ENCODE measurements at regions not wholly inside any gene's neighbourhood (a gene's known extent, or its start where the extent isn't known, plus 50 kb on each side); places are given as distances from the start of the nearest gene placed in this dataset.

DNA sequence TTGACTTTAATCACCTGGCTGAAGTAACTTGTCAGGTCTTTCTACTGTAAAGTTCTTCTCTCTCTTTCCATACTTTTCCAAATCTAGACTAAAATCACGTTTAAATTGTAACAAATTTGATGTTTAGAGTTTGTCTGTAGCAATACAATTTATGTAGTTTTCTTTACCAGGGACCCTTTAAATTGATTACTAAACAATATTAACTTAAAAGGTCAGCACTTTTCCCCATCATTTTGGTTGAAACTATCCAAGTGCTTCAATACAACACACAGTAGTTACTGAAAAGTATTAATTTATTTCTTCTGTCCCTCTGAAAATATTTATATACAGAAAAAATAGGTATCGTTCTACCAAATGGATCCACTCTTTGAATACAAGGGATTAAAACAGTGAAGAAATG lies 350.8 kb downstream of the SLC16A7 start:
- Mint-ChIP-seq H3K4me1 (no peaks in the 10 kb centered on the region), H3K27me3 (ENCODE audit: low read depth) (no peaks in the 10 kb centered on the region), H3K27ac (ENCODE audit: unreplicated experiment) (no peak overlapping the region), H3K4me3 (no peak overlapping the region), H3K9me3 (peaks cover 6% of the 10 kb centered on the region), H3K36me3 (ENCODE audit: low read depth) (no peaks in the 10 kb centered on the region)
- no peak for DNase-seq (ENCODE audit: low read depth, low spot score)
- TF ChIP-seq, protein P1, sequence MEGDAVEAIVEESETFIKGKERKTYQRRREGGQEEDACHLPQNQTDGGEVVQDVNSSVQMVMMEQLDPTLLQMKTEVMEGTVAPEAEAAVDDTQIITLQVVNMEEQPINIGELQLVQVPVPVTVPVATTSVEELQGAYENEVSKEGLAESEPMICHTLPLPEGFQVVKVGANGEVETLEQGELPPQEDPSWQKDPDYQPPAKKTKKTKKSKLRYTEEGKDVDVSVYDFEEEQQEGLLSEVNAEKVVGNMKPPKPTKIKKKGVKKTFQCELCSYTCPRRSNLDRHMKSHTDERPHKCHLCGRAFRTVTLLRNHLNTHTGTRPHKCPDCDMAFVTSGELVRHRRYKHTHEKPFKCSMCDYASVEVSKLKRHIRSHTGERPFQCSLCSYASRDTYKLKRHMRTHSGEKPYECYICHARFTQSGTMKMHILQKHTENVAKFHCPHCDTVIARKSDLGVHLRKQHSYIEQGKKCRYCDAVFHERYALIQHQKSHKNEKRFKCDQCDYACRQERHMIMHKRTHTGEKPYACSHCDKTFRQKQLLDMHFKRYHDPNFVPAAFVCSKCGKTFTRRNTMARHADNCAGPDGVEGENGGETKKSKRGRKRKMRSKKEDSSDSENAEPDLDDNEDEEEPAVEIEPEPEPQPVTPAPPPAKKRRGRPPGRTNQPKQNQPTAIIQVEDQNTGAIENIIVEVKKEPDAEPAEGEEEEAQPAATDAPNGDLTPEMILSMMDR (conservative IDR thresholded peaks at IDR 0.05): no peak

DNA sequence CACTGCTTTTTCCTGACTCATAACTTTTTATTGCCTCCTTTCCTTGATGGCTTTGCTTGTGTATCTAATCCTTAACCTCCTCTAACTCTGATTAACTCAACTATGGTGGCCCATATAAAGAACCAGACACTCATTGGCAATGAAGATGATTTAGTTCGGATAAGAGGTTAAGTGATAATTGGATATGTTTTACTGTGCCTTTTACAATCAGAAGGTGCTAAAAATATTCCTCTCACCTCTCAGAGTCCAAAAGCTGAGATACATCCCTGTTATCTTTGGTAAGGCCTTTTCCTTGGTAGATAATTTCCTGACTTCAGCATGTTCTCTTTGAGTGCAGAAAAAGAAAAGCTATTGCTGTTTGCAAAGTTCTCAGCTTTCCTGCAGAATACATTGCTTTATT lies 367.7 kb downstream of the SLC16A7 start:
- no peak overlapping the region for H3K27ac Mint-ChIP-seq (ENCODE audit: unreplicated experiment)
- no peaks in the 10 kb centered on the region for H3K36me3 Mint-ChIP-seq (ENCODE audit: low read depth)
- TF ChIP-seq, protein P1 (conservative IDR thresholded peaks at IDR 0.05): no peak

GRCh38 chr12:59972905-59973304 lies 377.1 kb downstream of the SLC16A7 start:
- TF ChIP-seq, protein P1 (conservative IDR thresholded peaks at IDR 0.05): no peak
- Mint-ChIP-seq H3K27me3 (ENCODE audit: low read depth) (peaks cover 2% of the 10 kb centered on the region), H3K4me3 (no peak overlapping the region), H3K27ac (ENCODE audit: unreplicated experiment) (no peak overlapping the region), H3K36me3 (ENCODE audit: low read depth) (no peaks in the 10 kb centered on the region), H3K4me1 (no peaks in the 10 kb centered on the region), H3K9me3 (no peaks in the 10 kb centered on the region)
- no peak for DNase-seq (ENCODE audit: low read depth, low spot score)

More for the DNA sequence above, 367.7 kb downstream of the SLC16A7 start:
- Mint-ChIP-seq H3K27me3 (ENCODE audit: low read depth) (no peaks in the 10 kb centered on the region), H3K4me1 (no peaks in the 10 kb centered on the region), H3K4me3 (no peak overlapping the region), H3K9me3 (no peaks in the 10 kb centered on the region)
- DNase-seq (ENCODE audit: low read depth, low spot score): no peak

DNA sequence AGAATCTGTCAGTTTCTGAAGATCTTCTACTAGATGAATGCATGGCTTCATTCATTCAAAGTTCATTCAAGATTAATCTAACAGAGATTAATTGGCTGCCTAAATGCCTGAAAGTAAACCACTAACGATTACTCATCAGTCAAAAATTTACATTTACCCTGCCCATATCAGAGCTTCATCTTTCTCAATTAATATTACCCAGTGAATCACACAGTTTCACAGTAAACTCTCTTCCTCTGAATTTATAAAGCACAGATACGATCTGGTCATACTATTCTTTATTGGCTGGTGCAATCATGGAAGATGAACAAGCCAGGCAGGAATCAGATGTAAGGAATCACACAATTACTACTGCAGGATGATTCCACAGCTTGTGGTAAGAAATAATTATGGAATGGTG lies 377.7 kb downstream of the SLC16A7 start:
- DNase-seq (ENCODE audit: low read depth, low spot score): no peak
- Mint-ChIP-seq H3K9me3 (no peaks in the 10 kb centered on the region), H3K4me1 (no peaks in the 10 kb centered on the region), H3K27me3 (ENCODE audit: low read depth) (peaks cover 2% of the 10 kb centered on the region), H3K27ac (ENCODE audit: unreplicated experiment) (no peak overlapping the region), H3K4me3 (no peak overlapping the region), H3K36me3 (ENCODE audit: low read depth) (no peaks in the 10 kb centered on the region)
- TF ChIP-seq, protein P1 (conservative IDR thresholded peaks at IDR 0.05): no peak

- Mint-ChIP-seq H3K9me3 (no peaks in the 10 kb centered on the region), H3K27ac (ENCODE audit: unreplicated experiment) (no peak overlapping the region), H3K4me3 (no peak overlapping the region), H3K36me3 (ENCODE audit: low read depth) (no peaks in the 10 kb centered on the region), H3K27me3 (ENCODE audit: low read depth) (peaks cover 2% of the 10 kb centered on the region), H3K4me1 (no peaks in the 10 kb centered on the region)
- no peak for DNase-seq (ENCODE audit: low read depth, low spot score)
- TF ChIP-seq, protein P1 (conservative IDR thresholded peaks at IDR 0.05): no peak
These were observed 381.9 kb downstream of the SLC16A7 start for GRCh38 chr12:59977779-59978178.

DNA sequence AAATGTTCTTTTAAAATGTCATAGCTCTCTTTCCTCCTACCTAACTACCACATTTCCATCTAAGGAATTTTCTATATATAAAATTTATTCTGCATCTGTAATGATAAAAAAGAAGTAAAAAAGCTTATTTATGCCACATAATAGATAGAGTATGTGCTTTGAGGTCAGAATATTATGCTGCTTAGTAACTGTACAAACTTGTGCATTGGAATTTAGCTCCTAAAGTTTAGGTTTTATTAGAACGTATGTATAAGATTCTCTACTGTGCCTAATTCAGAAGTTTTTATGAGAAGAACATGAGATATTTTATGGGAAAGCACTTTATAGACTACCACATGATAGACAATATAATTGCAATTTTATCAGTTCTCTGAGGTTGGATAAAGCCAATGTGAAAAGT lies 384.6 kb downstream of the SLC16A7 start:
- DNase-seq (ENCODE audit: low read depth, low spot score): no peak
- TF ChIP-seq, protein P1 (conservative IDR thresholded peaks at IDR 0.05): no peak
- no peaks in the 10 kb centered on the region for H3K4me1 Mint-ChIP-seq
- H3K27me3 Mint-ChIP-seq (ENCODE audit: low read depth): peaks cover 2% of the 10 kb centered on the region
- H3K36me3 Mint-ChIP-seq (ENCODE audit: low read depth): no peaks in the 10 kb centered on the region
- H3K27ac Mint-ChIP-seq (ENCODE audit: unreplicated experiment): no peak overlapping the region
- peaks cover 9% of the 10 kb centered on the region for H3K9me3 Mint-ChIP-seq
- no peak overlapping the region for H3K4me3 Mint-ChIP-seq
